Stimulated activated CD4-positive, alpha-beta T cell treated with anti-CD3 and anti-CD28 coated beads, Interleukin-12 subunit alpha, Interleukin-12 subunit beta, amount 100 ng/mL, for 24 hours (primary cell): ENCODE measurements at regions not wholly inside any gene's neighbourhood (a gene's known extent, or its start where the extent isn't known, plus 50 kb on each side); places are given as distances from the start of the nearest gene placed in this dataset.
"Not testable (repeated sequence)": the region's sequence is repeated elsewhere in the genome, so short reads cannot be mapped to it uniquely, and the experiment has no call there.

Experiments
- DNase-seq, 2 experiments: peaks; one replicate each; pipeline ENCODE4 v3.0.0-alpha.2; 2020; ENCODE audit warnings: low read depth in 2 of 2

- DNase-seq, result no peak
Measured at GRCh38 chrX:39469126-39469525, 628.6 kb downstream of the BCOR start.

GRCh38 chrX:39470588-39471407 is 627.0 kb downstream of the BCOR start:
- no peak for DNase-seq

- no peak for DNase-seq
Measured at GRCh38 chrX:39472161-39472560, 625.6 kb downstream of the BCOR start.

- DNase-seq, result no peak
Measured at GRCh38 chrX:39473812-39474211, 623.9 kb downstream of the BCOR start.

GRCh38 chrX:39475372-39475771 is 622.4 kb downstream of the BCOR start:
- no peak for DNase-seq

GRCh38 chrX:39476604-39477021 is 621.1 kb downstream of the BCOR start:
- DNase-seq, result no peak

- DNase-seq, result no peak
Measured at GRCh38 chrX:39477031-39477761, 620.6 kb downstream of the BCOR start.

- no peak for DNase-seq
Measured at GRCh38 chrX:39477762-39478120, 620.0 kb downstream of the BCOR start.

GRCh38 chrX:39479856-39480255 is 617.9 kb downstream of the BCOR start:
- DNase-seq, result no peak

GRCh38 chrX:39480963-39481362 is 616.8 kb downstream of the BCOR start:
- DNase-seq, result no peak

- DNase-seq, result no peak
Measured at GRCh38 chrX:39481621-39482020, 616.1 kb downstream of the BCOR start.

GRCh38 chrX:39484159-39485068 is 613.3 kb downstream of the BCOR start:
- no peak for DNase-seq

GRCh38 chrX:39487166-39487968 is 610.4 kb downstream of the BCOR start:
- no peak for DNase-seq

- DNase-seq, result no peak
Measured at GRCh38 chrX:39487969-39488330, 609.8 kb downstream of the BCOR start.

GRCh38 chrX:39491548-39492297 is 606.0 kb downstream of the BCOR start:
- peak; percentile 23 to 32 for DNase-seq

- no peak for DNase-seq
Measured at GRCh38 chrX:39492497-39493162, 605.1 kb downstream of the BCOR start.

GRCh38 chrX:39493168-39493567 is 604.6 kb downstream of the BCOR start:
- DNase-seq, result no peak

- not testable (repeated sequence) for DNase-seq
Measured at GRCh38 chrX:39497117-39497516, 600.6 kb downstream of the BCOR start.

GRCh38 chrX:39497702-39498265 is 600.0 kb downstream of the BCOR start:
- DNase-seq, result no peak

- no peak for DNase-seq
Measured at GRCh38 chrX:39499996-39500395, 597.8 kb downstream of the BCOR start.
